Sigmoid colon (tissue), 6 donors: ENCODE measurements at regions not wholly inside any gene's neighbourhood (a gene's known extent, or its start where the extent isn't known, plus 50 kb on each side); places are given as distances from the start of the nearest gene placed in this dataset.

Experiments
- DNase-seq: peaks from one replicate; pipeline ENCODE4 v3.0.0-alpha.2; 2019
- H3K27ac ChIP-seq, 4 donors: fragments of 200-600 bp; sonication (generic); one replicate each; pipeline ENCODE4 v1.5.1; 2016 to 2019; ENCODE audit warnings: mild to moderate bottlenecking in 1 of 4
- H3K27me3 ChIP-seq, 3 donors: fragments of 200-600 bp; sonication (generic); one replicate each; pipeline ENCODE4 v1.5.1; 2019; ENCODE audit warnings: mild to moderate bottlenecking in 1 of 3
- H3K36me3 ChIP-seq, 4 donors: fragments of 200-600 bp; sonication (generic); one replicate each; pipeline ENCODE4 v1.5.1; 2016 to 2019
- H3K4me1 ChIP-seq, 4 donors: fragments of 200-600 bp; sonication (generic); one replicate each; pipeline ENCODE4 v1.5.1; 2017 to 2019
- H3K4me3 ChIP-seq, 4 donors: fragments of 200-600 bp; sonication (generic); one replicate each; pipeline ENCODE4 v1.5.1; 2017 to 2019; ENCODE audit warnings: mild to moderate bottlenecking in 2 of 4, moderate library complexity in 1 of 4
- H3K9me3 ChIP-seq, 4 donors: fragments of 200-600 bp in 3 of 4; sonication (generic) in 3 of 4; one replicate each; pipeline versions ENCODE4 v1.5.1 to v1.6.1; 2013 to 2019
- CTCF ChIP-seq, 4 experiments: fragments of 450-650 bp in 3 of 4; fragments of 200-600 bp in 1 of 4; IDR thresholded peaks; one replicate each; pipeline ENCODE4 v1.5.1; 2016 to 2019; ENCODE audit warnings: antibody characterized with exemption in 4 of 4, mild to moderate bottlenecking in 3 of 4, moderate library complexity in 2 of 4
- EP300 ChIP-seq, 4 donors: sonication (generic); formaldehyde crosslinking; IDR thresholded peaks; one replicate each; pipeline ENCODE4 v1.6.1; 2017; ENCODE audit warnings: antibody characterized with exemption in 4 of 4
- POLR2A ChIP-seq, 2 donors: fragments of 450-650 bp; IDR thresholded peaks; one replicate each; pipeline ENCODE4 v1.6.1; 2016; ENCODE audit warnings: antibody characterized with exemption in 2 of 2, mild to moderate bottlenecking in 2 of 2, moderate library complexity in 2 of 2
- POLR2AphosphoS5 ChIP-seq, 4 donors: sonication (generic); formaldehyde crosslinking; IDR thresholded peaks; one replicate each; pipeline ENCODE4 v1.6.1; 2017; ENCODE audit warnings: antibody characterized with exemption in 4 of 4
- WGBS, 2 donors: extraction: QIAGEN DNeasy Blood & Tissue Kit; methylation state at CpG; one replicate each; pipeline ENCODE4 v1.1.7; 2013; 5-methylcytosine and 5-hydroxymethylcytosine counted together
- intact Hi-C: fragments of 100-400 bp; cut with DNase I; formaldehyde crosslinking; loops from one replicate; pipeline ENCODE4 v1.15.1; 2023
- donor health status: healthy with polysubstance abuse.
- donor health status: healthy.

- intact Hi-C loops: no loop called here
- no peak for TF ChIP-seq POLR2AphosphoS5 (IDR thresholded peaks at IDR 0.05)
- no peak for TF ChIP-seq CTCF (IDR thresholded peaks at IDR 0.05)
- no peak for TF ChIP-seq EP300 (IDR thresholded peaks at IDR 0.05)
- no peak for TF ChIP-seq POLR2A (IDR thresholded peaks at IDR 0.05)
These were observed 394.9 kb downstream of the RPS24 start for GRCh38 chr10:78428579-78428978.

GRCh38 chr10:78429984-78430383 is 396.3 kb downstream of the RPS24 start:
- TF ChIP-seq EP300 (IDR thresholded peaks at IDR 0.05): no peak
- no peak for TF ChIP-seq POLR2AphosphoS5 (IDR thresholded peaks at IDR 0.05)
- TF ChIP-seq POLR2A (IDR thresholded peaks at IDR 0.05): no peak
- no peak for TF ChIP-seq CTCF (IDR thresholded peaks at IDR 0.05)
- H3K36me3 ChIP-seq: no peaks in the 10 kb centered on the region
- intact Hi-C loops: loop anchor here (5.0 kb wide), 1 partner anchor 123 kb away; no protein-coding TSS in a partner anchor
- peaks cover 0 to 39% (median 30%) of the 10 kb centered on the region in 4 donors for H3K4me1 ChIP-seq
- H3K9me3 ChIP-seq: no peaks in the 10 kb centered on the region
- no peak for DNase-seq
- no peaks in the 10 kb centered on the region for H3K27me3 ChIP-seq
- H3K27ac ChIP-seq: no peak overlapping the region
- WGBS, 2 donors: 80 to 86% methylated on average over 3 of the region's 3 CpGs
- no peak overlapping the region for H3K4me3 ChIP-seq

More at GRCh38 chr10:78428579-78428978, 394.9 kb downstream of the RPS24 start:
- H3K4me3 ChIP-seq: no peak overlapping the region
- WGBS, 2 donors: 83 to 84% methylated on average over 2 of the region's 2 CpGs
- no peaks in the 10 kb centered on the region for H3K36me3 ChIP-seq
- H3K27me3 ChIP-seq: no peaks in the 10 kb centered on the region
- H3K9me3 ChIP-seq: peaks cover 0 to 6% (median 0%) of the 10 kb centered on the region in 4 donors
- H3K4me1 ChIP-seq: peaks cover 0 to 25% (median 16%) of the 10 kb centered on the region in 4 donors
- H3K27ac ChIP-seq: no peak overlapping the region
- no peak for DNase-seq

- H3K27ac ChIP-seq: peak overlapping the region; percentile 27 to 58 (median 42)
These were observed 398.9 kb downstream of the RPS24 start for GRCh38 chr10:78432583-78432982.

GRCh38 chr10:78433076-78433595 is 399.5 kb downstream of the RPS24 start:
- intact Hi-C loops: loop anchor here (5.0 kb wide), 1 partner anchor 126 kb away; no protein-coding TSS in a partner anchor
- Histone ChIP-seq H3K27me3 (no peaks in the 10 kb centered on the region), H3K36me3 (no peaks in the 10 kb centered on the region), H3K9me3 (no peaks in the 10 kb centered on the region), H3K4me3 (no peak overlapping the region), H3K27ac (peak overlapping the region; percentile 27 to 58 (median 42)), H3K4me1 (peaks cover 0 to 70% (median 58%) of the 10 kb centered on the region in 4 donors)
- WGBS, 2 donors: 85% methylated on average over 5 of the region's 5 CpGs
- peak; percentile 62 for DNase-seq
- TF ChIP-seq CTCF (IDR thresholded peaks at IDR 0.05) (no peak), EP300 (IDR thresholded peaks at IDR 0.05) (no peak), POLR2A (IDR thresholded peaks at IDR 0.05) (no peak), POLR2AphosphoS5 (IDR thresholded peaks at IDR 0.05) (no peak)

More at GRCh38 chr10:78432583-78432982, 398.9 kb downstream of the RPS24 start:
- H3K4me1 ChIP-seq: peaks cover 0 to 65% (median 52%) of the 10 kb centered on the region in 4 donors
- H3K4me3 ChIP-seq: no peak overlapping the region
- no peaks in the 10 kb centered on the region for H3K9me3 ChIP-seq
- TF ChIP-seq EP300 (IDR thresholded peaks at IDR 0.05) (no peak), POLR2A (IDR thresholded peaks at IDR 0.05) (no peak), CTCF (IDR thresholded peaks at IDR 0.05) (no peak), POLR2AphosphoS5 (IDR thresholded peaks at IDR 0.05) (no peak)
- WGBS, 2 donors: 77 to 84% methylated on average over 2 of the region's 2 CpGs
- DNase-seq: peak; percentile 61
- no peaks in the 10 kb centered on the region for H3K36me3 ChIP-seq
- intact Hi-C loops: loop anchor here (5.0 kb wide), 1 partner anchor 125 kb away; no protein-coding TSS in a partner anchor
- H3K27me3 ChIP-seq: no peaks in the 10 kb centered on the region
